Activated naive CD8-positive, alpha-beta T cell treated with anti-CD3 and anti-CD28 coated beads, Interleukin-2, amount 10 ng/mL, durations not matched to agents 7 days and 5 days (primary cell): ENCODE measurements at regions not wholly inside any gene's neighbourhood (a gene's known extent, or its start where the extent isn't known, plus 50 kb on each side); places are given as distances from the start of the nearest gene placed in this dataset.
"Not testable (repeated sequence)": the region's sequence is repeated elsewhere in the genome, so short reads cannot be mapped to it uniquely, and the experiment has no call there.

Source experiments
- ATAC-seq: fragments of 150-1000 bp; cut with Tn5 transposase; one replicate; pipeline ENCODE4 v1.10.0; 2021; ENCODE audit warnings: low read depth, moderate library complexity
- POLR2A ChIA-PET: fragments of 350-600 bp; sonication (Branson Sonifier 250); formaldehyde crosslinking; loops from one replicate; lab custom pipeline; 2021; ENCODE audit warnings: antibody characterized with exemption; lab: Charles Lee
- DNase-seq: peaks from one replicate; pipeline ENCODE4 v3.0.0; 2021
- H3K27ac Mint-ChIP-seq: one replicate; pipeline ENCODE4 v1.8.0; 2022; ENCODE audit warnings: mild to moderate bottlenecking, mixed read lengths
- H3K27me3 Mint-ChIP-seq: one replicate; pipeline ENCODE4 v1.8.0; 2022; ENCODE audit warnings: mild to moderate bottlenecking, moderate library complexity, mixed read lengths
- H3K36me3 Mint-ChIP-seq: one replicate; pipeline ENCODE4 v1.8.0; 2021; ENCODE audit warnings: mild to moderate bottlenecking, mixed read lengths
- H3K4me1 Mint-ChIP-seq: one replicate; pipeline ENCODE4 v1.8.0; 2021; ENCODE audit warnings: mixed read lengths
- H3K4me3 Mint-ChIP-seq: one replicate; pipeline ENCODE4 v1.8.0; 2022; ENCODE audit warnings: mild to moderate bottlenecking, moderate library complexity, mixed read lengths
- H3K9me3 Mint-ChIP-seq: one replicate; pipeline ENCODE4 v1.8.0; 2021; ENCODE audit warnings: mixed read lengths

DNA sequence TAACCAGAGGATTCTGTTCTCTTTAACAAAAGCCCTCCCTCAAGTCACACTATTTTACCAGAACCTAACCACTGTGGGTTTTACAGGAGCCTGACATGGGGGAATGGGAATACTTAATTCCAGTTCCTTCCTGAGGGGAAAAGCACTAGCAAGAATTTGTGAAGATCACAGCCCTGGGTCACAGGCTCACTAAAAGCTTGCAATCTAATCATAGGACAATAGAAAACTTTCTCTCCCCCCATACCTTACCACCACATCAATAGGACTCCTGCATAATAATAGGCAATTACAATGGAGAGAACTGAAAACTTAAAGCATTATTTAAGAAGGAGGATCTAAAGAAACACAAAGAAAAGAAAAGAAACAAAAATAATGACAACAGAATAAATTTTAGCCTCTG, 225.8 kb upstream of the ZNF804A start:
- no peak for DNase-seq
- Mint-ChIP-seq H3K9me3 (no peaks in the 10 kb centered on the region), H3K4me3 (no peak overlapping the region), H3K27ac (no peak overlapping the region), H3K27me3 (no peaks in the 10 kb centered on the region), H3K36me3 (no peaks in the 10 kb centered on the region), H3K4me1 (no peaks in the 10 kb centered on the region)
- POLR2A ChIA-PET = no interaction called here
- ATAC-seq = no peak

- ATAC-seq (no peak), DNase-seq (no peak)
- H3K9me3 Mint-ChIP-seq = no peaks in the 10 kb centered on the region
- H3K4me3 Mint-ChIP-seq = no peak overlapping the region
- no peaks in the 10 kb centered on the region for H3K36me3 Mint-ChIP-seq
- H3K27ac Mint-ChIP-seq = no peak overlapping the region
- POLR2A ChIA-PET = no interaction called here
- H3K27me3 Mint-ChIP-seq = no peaks in the 10 kb centered on the region
- H3K4me1 Mint-ChIP-seq = no peaks in the 10 kb centered on the region
Measured at GRCh38 chr2:184394642-184395041, 203.7 kb upstream of the ZNF804A start.

GRCh38 chr2:184402381-184402780, 195.9 kb upstream of the ZNF804A start:
- no peak overlapping the region for H3K4me3 Mint-ChIP-seq
- H3K9me3 Mint-ChIP-seq = no peaks in the 10 kb centered on the region
- H3K36me3 Mint-ChIP-seq = no peaks in the 10 kb centered on the region
- ATAC-seq = no peak
- H3K27me3 Mint-ChIP-seq = no peaks in the 10 kb centered on the region
- no peaks in the 10 kb centered on the region for H3K4me1 Mint-ChIP-seq
- POLR2A ChIA-PET = no interaction called here
- no peak for DNase-seq
- no peak overlapping the region for H3K27ac Mint-ChIP-seq

GRCh38 chr2:184407041-184407630, 191.2 kb upstream of the ZNF804A start:
- ATAC-seq, H3K9me3 Mint-ChIP-seq, DNase-seq, H3K27ac Mint-ChIP-seq, H3K27me3 Mint-ChIP-seq, POLR2A ChIA-PET, H3K4me1 Mint-ChIP-seq, H3K36me3 Mint-ChIP-seq, H3K4me3 Mint-ChIP-seq: not testable (repeated sequence)

GRCh38 chr2:184410160-184410559, 188.2 kb upstream of the ZNF804A start:
- no peak for DNase-seq
- H3K9me3 Mint-ChIP-seq = peaks cover 2% of the 10 kb centered on the region
- no peak for ATAC-seq
- POLR2A ChIA-PET = no interaction called here
- no peaks in the 10 kb centered on the region for H3K27me3 Mint-ChIP-seq
- H3K4me1 Mint-ChIP-seq = no peaks in the 10 kb centered on the region
- no peaks in the 10 kb centered on the region for H3K36me3 Mint-ChIP-seq
- H3K27ac Mint-ChIP-seq = no peak overlapping the region
- H3K4me3 Mint-ChIP-seq = no peak overlapping the region

GRCh38 chr2:184413221-184413620, 185.1 kb upstream of the ZNF804A start:
- POLR2A ChIA-PET = no interaction called here
- no peak overlapping the region for H3K4me3 Mint-ChIP-seq
- no peaks in the 10 kb centered on the region for H3K27me3 Mint-ChIP-seq
- H3K27ac Mint-ChIP-seq = no peak overlapping the region
- no peak for ATAC-seq
- DNase-seq = no peak
- no peaks in the 10 kb centered on the region for H3K36me3 Mint-ChIP-seq
- H3K9me3 Mint-ChIP-seq = no peaks in the 10 kb centered on the region
- H3K4me1 Mint-ChIP-seq = no peaks in the 10 kb centered on the region

DNA sequence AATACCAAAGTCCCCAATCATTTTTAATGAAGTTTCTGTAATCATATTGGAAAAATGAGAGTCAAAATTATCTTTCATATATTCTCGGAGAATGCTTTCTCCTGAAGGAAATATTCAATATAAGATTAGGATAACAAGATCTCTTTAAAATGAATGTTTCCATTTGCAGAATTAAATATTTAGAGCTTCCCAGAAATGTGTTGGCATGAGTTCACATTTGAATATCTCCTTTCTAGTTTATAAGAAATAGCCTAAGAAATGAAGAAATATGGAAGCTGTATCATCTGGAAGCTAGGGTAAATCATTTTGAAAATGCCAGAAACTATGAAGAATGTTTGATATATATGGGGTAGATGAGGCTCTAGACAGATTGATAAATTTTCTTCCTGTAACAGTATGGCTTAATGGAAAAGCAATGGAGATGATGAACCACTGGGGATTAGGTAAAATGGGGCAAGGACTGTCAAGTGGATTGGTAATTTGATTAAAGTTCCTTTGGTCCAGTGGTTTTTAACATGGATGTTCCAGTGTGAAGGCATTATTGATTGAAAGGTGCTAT, 184.6 kb upstream of the ZNF804A start:
- Mint-ChIP-seq H3K4me1 (no peaks in the 10 kb centered on the region), H3K27me3 (no peaks in the 10 kb centered on the region), H3K36me3 (no peaks in the 10 kb centered on the region), H3K27ac (no peak overlapping the region), H3K9me3 (no peaks in the 10 kb centered on the region), H3K4me3 (no peak overlapping the region)
- no peak for DNase-seq
- POLR2A ChIA-PET = no interaction called here
- no peak for ATAC-seq

- ATAC-seq (no peak), DNase-seq (no peak)
- Mint-ChIP-seq H3K27me3 (no peaks in the 10 kb centered on the region), H3K4me3 (no peak overlapping the region), H3K27ac (no peak overlapping the region), H3K4me1 (no peaks in the 10 kb centered on the region), H3K9me3 (peaks cover 1% of the 10 kb centered on the region), H3K36me3 (no peaks in the 10 kb centered on the region)
- POLR2A ChIA-PET = no interaction called here
Measured at GRCh38 chr2:184416146-184416913, 182.0 kb upstream of the ZNF804A start.

GRCh38 chr2:184419744-184420143, 178.6 kb upstream of the ZNF804A start:
- Mint-ChIP-seq H3K4me3 (no peak overlapping the region), H3K4me1 (no peaks in the 10 kb centered on the region), H3K36me3 (no peaks in the 10 kb centered on the region), H3K9me3 (peaks cover 1% of the 10 kb centered on the region), H3K27ac (no peak overlapping the region), H3K27me3 (no peaks in the 10 kb centered on the region)
- DNase-seq (no peak), ATAC-seq (no peak)
- POLR2A ChIA-PET = no interaction called here

- H3K27ac Mint-ChIP-seq, H3K36me3 Mint-ChIP-seq, ATAC-seq, POLR2A ChIA-PET, DNase-seq, H3K4me3 Mint-ChIP-seq, H3K9me3 Mint-ChIP-seq, H3K27me3 Mint-ChIP-seq, H3K4me1 Mint-ChIP-seq: not testable (repeated sequence)
Measured at GRCh38 chr2:184421456-184421855, 176.9 kb upstream of the ZNF804A start.

- ATAC-seq (no peak), DNase-seq (no peak)
- POLR2A ChIA-PET = no interaction called here
- no peaks in the 10 kb centered on the region for H3K9me3 Mint-ChIP-seq
- H3K36me3 Mint-ChIP-seq = no peaks in the 10 kb centered on the region
- no peak overlapping the region for H3K27ac Mint-ChIP-seq
- H3K27me3 Mint-ChIP-seq = no peaks in the 10 kb centered on the region
- H3K4me3 Mint-ChIP-seq = no peak overlapping the region
- H3K4me1 Mint-ChIP-seq = no peaks in the 10 kb centered on the region
Measured at GRCh38 chr2:184425083-184425482, 173.2 kb upstream of the ZNF804A start.

- Mint-ChIP-seq H3K4me1 (no peaks in the 10 kb centered on the region), H3K27me3 (no peaks in the 10 kb centered on the region), H3K27ac (no peak overlapping the region), H3K4me3 (no peak overlapping the region), H3K36me3 (no peaks in the 10 kb centered on the region), H3K9me3 (no peaks in the 10 kb centered on the region)
- ATAC-seq (no peak), DNase-seq (no peak)
- POLR2A ChIA-PET = no interaction called here
Measured at GRCh38 chr2:184444217-184444616, 154.1 kb upstream of the ZNF804A start.

- DNase-seq (no peak), ATAC-seq (no peak)
- no peaks in the 10 kb centered on the region for H3K27me3 Mint-ChIP-seq
- H3K36me3 Mint-ChIP-seq = no peaks in the 10 kb centered on the region
- H3K9me3 Mint-ChIP-seq = no peaks in the 10 kb centered on the region
- H3K4me1 Mint-ChIP-seq = no peaks in the 10 kb centered on the region
- H3K27ac Mint-ChIP-seq = no peak overlapping the region
- no peak overlapping the region for H3K4me3 Mint-ChIP-seq
- POLR2A ChIA-PET = no interaction called here
Measured at GRCh38 chr2:184444623-184445223, 153.6 kb upstream of the ZNF804A start.

- Mint-ChIP-seq H3K27me3 (no peaks in the 10 kb centered on the region), H3K9me3 (no peaks in the 10 kb centered on the region), H3K4me1 (no peaks in the 10 kb centered on the region), H3K4me3 (no peak overlapping the region), H3K27ac (no peak overlapping the region), H3K36me3 (no peaks in the 10 kb centered on the region)
- no peak for DNase-seq
- POLR2A ChIA-PET = no interaction called here
- ATAC-seq = no peak
Measured at GRCh38 chr2:184449760-184450159, 148.6 kb upstream of the ZNF804A start.
